GM12865 (cell line): ENCODE measurements at regions not wholly inside any gene's neighbourhood (a gene's known extent, or its start where the extent isn't known, plus 50 kb on each side); places are given as distances from the start of the nearest gene placed in this dataset.

Source experiments
- DNase-seq: peaks from one replicate; pipeline ENCODE4 v3.0.0; 2010; ENCODE audit warnings: low read depth
- H3K4me3 ChIP-seq: 2 replicates; pipeline ENCODE4 v1.5.1; 2011; ENCODE audit warnings: mild to moderate bottlenecking, low read depth, low read length, control low read depth
- TF ChIP-seq, protein P1 (sequence below): IDR thresholded peaks from 2 replicates; pipeline ENCODE4 v1.5.1; 2011; ENCODE audit warnings: low read length, control low read depth, low read depth, inconsistent platforms; ENCODE audit not compliant: insufficient read depth; ENCODE audit errors: missing control alignments

DNA sequence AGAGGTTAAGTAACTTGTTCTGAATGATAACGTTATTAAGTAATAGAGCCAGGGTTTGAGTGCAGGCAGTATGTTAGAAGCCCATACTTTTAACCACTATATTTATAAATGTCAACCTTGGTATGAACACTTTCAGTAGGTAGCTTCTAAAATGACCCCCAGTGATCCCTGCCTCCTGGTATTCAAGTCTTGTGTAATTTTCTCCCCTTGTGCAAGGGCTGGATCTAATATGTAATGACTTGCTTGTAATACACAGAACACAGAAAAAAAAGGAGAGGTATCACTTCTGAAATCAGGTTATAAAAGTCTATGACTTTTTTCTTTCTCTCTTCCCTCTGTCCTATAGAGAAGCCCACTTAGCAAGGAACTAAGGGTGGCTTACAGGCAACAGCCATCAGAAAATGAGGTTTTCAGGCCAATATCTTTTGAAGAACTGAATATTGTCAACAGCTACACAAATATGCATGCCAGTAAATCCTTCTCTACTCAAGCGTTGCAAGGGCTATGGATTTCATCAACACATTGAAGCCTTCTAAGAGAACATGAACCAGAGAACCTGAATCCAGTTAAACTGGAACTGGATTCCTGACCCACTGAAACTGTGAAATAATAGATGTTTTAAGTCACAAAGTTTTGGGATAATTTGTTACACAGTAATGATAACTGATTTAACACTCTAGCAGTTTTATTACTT is 712.3 kb downstream of the METTL15 start:
- DNase-seq, result no peak
- TF ChIP-seq, protein P1, sequence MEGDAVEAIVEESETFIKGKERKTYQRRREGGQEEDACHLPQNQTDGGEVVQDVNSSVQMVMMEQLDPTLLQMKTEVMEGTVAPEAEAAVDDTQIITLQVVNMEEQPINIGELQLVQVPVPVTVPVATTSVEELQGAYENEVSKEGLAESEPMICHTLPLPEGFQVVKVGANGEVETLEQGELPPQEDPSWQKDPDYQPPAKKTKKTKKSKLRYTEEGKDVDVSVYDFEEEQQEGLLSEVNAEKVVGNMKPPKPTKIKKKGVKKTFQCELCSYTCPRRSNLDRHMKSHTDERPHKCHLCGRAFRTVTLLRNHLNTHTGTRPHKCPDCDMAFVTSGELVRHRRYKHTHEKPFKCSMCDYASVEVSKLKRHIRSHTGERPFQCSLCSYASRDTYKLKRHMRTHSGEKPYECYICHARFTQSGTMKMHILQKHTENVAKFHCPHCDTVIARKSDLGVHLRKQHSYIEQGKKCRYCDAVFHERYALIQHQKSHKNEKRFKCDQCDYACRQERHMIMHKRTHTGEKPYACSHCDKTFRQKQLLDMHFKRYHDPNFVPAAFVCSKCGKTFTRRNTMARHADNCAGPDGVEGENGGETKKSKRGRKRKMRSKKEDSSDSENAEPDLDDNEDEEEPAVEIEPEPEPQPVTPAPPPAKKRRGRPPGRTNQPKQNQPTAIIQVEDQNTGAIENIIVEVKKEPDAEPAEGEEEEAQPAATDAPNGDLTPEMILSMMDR, result no peak
- H3K4me3 ChIP-seq, result no peak overlapping the region

DNA sequence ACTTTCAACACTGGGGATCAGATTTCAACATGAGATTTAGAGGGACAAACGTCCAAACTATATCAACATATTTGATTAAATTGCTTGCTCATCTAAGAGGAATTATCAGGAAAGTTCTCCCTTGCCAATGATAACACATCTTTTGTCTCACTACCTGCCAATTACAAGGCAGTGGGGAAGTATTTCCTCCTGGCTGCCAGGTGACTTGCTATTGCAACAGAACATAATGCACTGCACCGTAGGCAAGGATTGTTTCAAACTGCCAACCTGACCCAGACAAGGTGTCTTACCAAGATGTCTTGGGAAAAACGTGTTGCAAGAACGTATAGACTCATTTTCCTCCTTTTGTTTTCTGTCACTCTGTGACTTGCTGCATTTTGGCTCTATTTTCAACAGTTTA is 711.6 kb downstream of the METTL15 start:
- H3K4me3 ChIP-seq, result no peak overlapping the region
- TF ChIP-seq, protein P1, result no peak
- no peak for DNase-seq

DNA sequence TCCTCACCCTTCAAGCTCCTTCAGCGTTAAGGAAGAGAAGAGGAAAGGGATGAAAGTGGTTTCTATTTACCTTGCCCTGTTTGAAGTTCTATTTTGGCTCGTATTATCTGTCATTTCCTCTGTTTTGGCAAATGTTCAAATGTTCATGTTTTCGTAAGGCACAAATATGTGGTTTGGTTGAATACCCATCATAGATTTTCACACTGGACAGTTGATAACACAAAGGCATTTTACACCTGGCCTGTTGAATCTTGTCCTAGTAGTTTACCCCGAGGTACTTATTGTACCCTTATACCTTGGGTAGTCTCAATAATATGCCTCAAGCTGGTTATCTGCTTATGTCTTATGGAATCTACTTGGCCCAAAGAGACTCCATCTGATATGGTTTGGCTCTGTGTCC is 706.9 kb downstream of the METTL15 start:
- no peak overlapping the region for H3K4me3 ChIP-seq
- no peak for DNase-seq
- TF ChIP-seq, protein P1, result no peak

DNA sequence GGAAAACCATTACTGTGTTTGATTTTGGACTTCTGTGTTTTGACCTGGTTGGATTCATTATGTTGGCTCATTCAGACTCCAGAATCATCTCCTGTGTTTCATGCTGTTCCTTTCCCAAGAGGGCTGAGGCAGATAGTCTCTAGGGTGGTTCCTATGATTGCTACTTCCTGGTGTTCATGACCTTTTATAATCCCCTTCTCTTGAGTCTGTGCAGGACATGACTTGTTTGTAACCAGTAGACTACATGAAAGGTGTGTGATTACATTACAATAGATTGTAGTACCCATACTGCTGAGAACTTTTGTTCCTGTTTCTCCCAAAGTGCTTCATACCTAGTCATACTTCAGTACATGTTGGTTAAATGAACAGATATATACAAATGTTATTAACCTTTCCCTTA is 700.6 kb downstream of the METTL15 start:
- DNase-seq, result no peak
- TF ChIP-seq, protein P1, result no peak
- H3K4me3 ChIP-seq, result no peak overlapping the region

DNA sequence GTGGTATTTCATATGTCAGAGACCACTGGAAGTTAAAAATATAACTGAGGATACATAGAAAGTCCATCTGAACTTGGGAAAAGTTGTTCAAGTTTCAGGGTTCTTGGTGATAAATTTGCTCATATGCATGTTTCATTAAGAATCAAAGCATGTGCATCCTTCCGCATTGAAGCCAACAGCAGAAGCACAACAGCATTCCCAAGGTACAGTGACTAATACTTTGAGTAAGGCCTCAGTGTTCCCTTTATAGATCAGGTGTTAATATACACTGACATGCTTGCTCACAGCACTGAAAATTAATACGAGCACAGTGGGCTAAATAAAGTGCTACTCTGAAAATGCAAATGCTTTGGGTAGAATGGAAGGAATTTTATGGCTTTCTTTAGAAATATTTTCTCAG is 691.1 kb downstream of the METTL15 start:
- DNase-seq, result no peak
- H3K4me3 ChIP-seq, result no peak overlapping the region
- TF ChIP-seq, protein P1, result no peak

DNA sequence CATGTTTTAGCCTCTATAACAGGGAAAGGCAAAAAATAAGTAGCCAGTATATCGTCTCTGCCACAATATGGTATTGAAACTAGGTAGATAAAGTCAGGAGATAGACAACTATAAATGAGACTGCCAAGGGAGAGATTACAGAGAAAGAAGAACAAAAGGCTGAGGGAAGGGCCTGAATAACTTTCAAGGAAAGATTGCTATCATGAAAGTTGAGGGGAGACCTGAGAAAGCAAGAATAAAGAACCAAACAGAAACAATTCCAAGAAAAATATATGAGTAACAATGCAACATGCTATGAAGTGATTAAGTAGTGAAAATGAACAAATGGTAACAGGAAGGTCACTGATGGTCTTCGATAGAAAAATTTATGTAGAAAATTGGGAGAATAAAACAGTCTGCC is 690.1 kb downstream of the METTL15 start:
- H3K4me3 ChIP-seq, result no peak overlapping the region
- TF ChIP-seq, protein P1, result no peak
- no peak for DNase-seq

DNA sequence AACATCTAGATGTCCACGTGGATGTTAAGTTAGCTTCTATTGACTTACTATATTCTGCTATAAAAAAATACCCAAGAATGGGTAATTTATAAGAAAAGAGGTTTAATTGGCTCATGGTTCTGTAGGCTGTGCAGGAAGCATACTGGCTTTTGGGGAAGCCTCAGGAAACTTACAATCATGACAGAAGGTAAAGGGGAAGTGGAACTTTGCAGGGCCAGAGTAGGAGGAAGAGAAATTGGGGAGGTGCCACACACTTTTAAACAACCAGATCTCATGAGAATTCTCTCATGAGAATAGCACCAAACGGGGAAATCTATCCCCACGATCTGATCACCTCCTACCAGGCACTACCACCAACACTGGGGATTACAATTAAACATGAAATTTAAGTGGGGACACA is 689.3 kb downstream of the METTL15 start:
- TF ChIP-seq, protein P1, result no peak
- DNase-seq, result no peak

More for the DNA sequence above, 689.3 kb downstream of the METTL15 start:
- H3K4me3 ChIP-seq, result no peak overlapping the region
